ENCODE measurements at regions not wholly inside any gene's neighbourhood (a gene's known extent, or its start where the extent isn't known, plus 50 kb on each side); places are given as distances from the start of the nearest gene placed in this dataset.

- Histone ChIP-seq H3K4me1 (replicated peaks; ENCODE audit: insufficient read depth) (peaks cover 3% of the 10 kb centered on the region), H3F3A (ENCODE audit: insufficient read depth, low read depth) (no peaks in the 10 kb centered on the region), H4K20me1 (ENCODE audit: insufficient read depth) (no peaks in the 10 kb centered on the region), H2AFZ (no peak overlapping the region), H3K9me2 (ENCODE audit: insufficient read depth) (no peaks in the 10 kb centered on the region), H3K79me2 (ENCODE audit: low read depth) (no peaks in the 10 kb centered on the region), H3K27me3 (ENCODE audit: insufficient read depth, low read depth) (no peaks in the 10 kb centered on the region), H3K4me3 (no peak overlapping the region), H3K27ac (no peak overlapping the region), H3K9me3 (ENCODE audit: insufficient read depth, low read depth) (no peaks in the 10 kb centered on the region; the same call in 1 of the 2 replicates), H3K36me3 (ENCODE audit: low read depth) (no peaks in the 10 kb centered on the region), H3K4me2 (no peak overlapping the region)
- no peak for TF ChIP-seq CTCF (conservative IDR thresholded peaks at IDR 0.05)
- no peak for TF ChIP-seq EZH2 (IDR thresholded peaks at IDR 0.05; ENCODE audit: low read depth)
- POLR2A ChIA-PET (ENCODE audit: unreplicated experiment), result interaction anchor here (0.6 kb wide), 1 partner anchor 90 kb away, joined by 4 read pairs; no protein-coding TSS in a partner anchor
- DNase-seq, result no peak
- CTCF ChIA-PET, result no interaction called here
- intact Hi-C loops (cut with micrococcal nuclease; ENCODE audit: unreplicated experiment), result no loop called here
- BruUV-seq (replicated peaks), result no TSS peak
These were observed 110.6 kb downstream of the METRNL start for GRCh38 chr17:83190004-83190385.

- Histone ChIP-seq H3K4me2 (no peak overlapping the region), H3K79me2 (ENCODE audit: low read depth) (no peaks in the 10 kb centered on the region), H3F3A (ENCODE audit: insufficient read depth, low read depth) (no peaks in the 10 kb centered on the region), H3K9me3 (ENCODE audit: insufficient read depth, low read depth) (no peaks in the 10 kb centered on the region; the same call in 1 of the 2 replicates), H3K36me3 (ENCODE audit: low read depth) (no peaks in the 10 kb centered on the region), H4K20me1 (ENCODE audit: insufficient read depth) (no peaks in the 10 kb centered on the region), H3K4me1 (replicated peaks; ENCODE audit: insufficient read depth) (peaks cover 3% of the 10 kb centered on the region), H3K4me3 (no peak overlapping the region), H3K27me3 (ENCODE audit: insufficient read depth, low read depth) (no peaks in the 10 kb centered on the region), H3K27ac (no peak overlapping the region), H3K9me2 (ENCODE audit: insufficient read depth) (no peaks in the 10 kb centered on the region), H2AFZ (no peak overlapping the region)
- intact Hi-C loops (cut with micrococcal nuclease; ENCODE audit: unreplicated experiment), result no loop called here
- BruUV-seq (replicated peaks), result no TSS peak
- TF ChIP-seq CTCF (conservative IDR thresholded peaks at IDR 0.05), result no peak
- TF ChIP-seq EZH2 (IDR thresholded peaks at IDR 0.05; ENCODE audit: low read depth), result no peak
- DNase-seq, result no peak
- CTCF ChIA-PET, result no interaction called here
- POLR2A ChIA-PET (ENCODE audit: unreplicated experiment), result interaction anchor here (0.6 kb wide), 1 partner anchor 91 kb away, joined by 4 read pairs; no protein-coding TSS in a partner anchor
These were observed 111.4 kb downstream of the METRNL start for GRCh38 chr17:83190601-83191387.

GRCh38 chr17:83191388-83192160, 112.2 kb downstream of the METRNL start:
- no TSS peak for BruUV-seq (replicated peaks)
- no peaks in the 10 kb centered on the region; the same call in 1 of the 2 replicates for H3K9me3 ChIP-seq (ENCODE audit: insufficient read depth, low read depth)
- POLR2A ChIA-PET (ENCODE audit: unreplicated experiment), result no interaction called here
- no peaks in the 10 kb centered on the region for H4K20me1 ChIP-seq (ENCODE audit: insufficient read depth)
- peaks cover 3% of the 10 kb centered on the region for H3K4me1 ChIP-seq (replicated peaks; ENCODE audit: insufficient read depth)
- intact Hi-C loops (cut with micrococcal nuclease; ENCODE audit: unreplicated experiment), result no loop called here
- no peaks in the 10 kb centered on the region for H3K36me3 ChIP-seq (ENCODE audit: low read depth)
- CTCF ChIA-PET, result no interaction called here
- no peaks in the 10 kb centered on the region for H3K27me3 ChIP-seq (ENCODE audit: insufficient read depth, low read depth)
- no peak for TF ChIP-seq CTCF (conservative IDR thresholded peaks at IDR 0.05)
- no peak for TF ChIP-seq EZH2 (IDR thresholded peaks at IDR 0.05; ENCODE audit: low read depth)
- no peaks in the 10 kb centered on the region for H3K9me2 ChIP-seq (ENCODE audit: insufficient read depth)
- H3F3A ChIP-seq (ENCODE audit: insufficient read depth, low read depth), result no peaks in the 10 kb centered on the region
- H2AFZ ChIP-seq, result no peak overlapping the region
- no peak overlapping the region for H3K4me3 ChIP-seq
- no peak overlapping the region for H3K27ac ChIP-seq
- H3K79me2 ChIP-seq (ENCODE audit: low read depth), result no peaks in the 10 kb centered on the region
- no peak for DNase-seq
- H3K4me2 ChIP-seq, result no peak overlapping the region

Data from PC-9 (cell line).